Spleen (tissue), 7 donors: ENCODE measurements at regions not wholly inside any gene's neighbourhood (a gene's known extent, or its start where the extent isn't known, plus 50 kb on each side); places are given as distances from the start of the nearest gene placed in this dataset.

ENCODE experiments used
- CTCF ChIP-seq, 11 experiments: fragments of 200-600 bp in 7 of 11; fragments of 450-650 bp in 4 of 11; sonication (generic) in 4 of 11; IDR thresholded peaks in 8 of 11; conservative IDR thresholded peaks in 3 of 11; 1 replicate in 7 of 11; 2 replicates in 4 of 11; pipeline versions ENCODE4 v1.4.0 to v1.8.0; 2016 to 2021; ENCODE audit warnings: antibody characterized with exemption in 11 of 11, inconsistent platforms in 4 of 11, mild to moderate bottlenecking in 1 of 11
- POLR2A ChIP-seq, 3 donors: fragments of 450-650 bp; IDR thresholded peaks; one replicate each; pipeline ENCODE4 v1.5.1; 2017; ENCODE audit warnings: antibody characterized with exemption in 3 of 3, mild to moderate bottlenecking in 1 of 3
- donor health status: DM: no; HTN: no; CAD: no; lungs with moderate emphysema.
- donor health status: DM: no; HTN: no; CAD: no.
- donor health status: DM: no; HTN: no; CAD: no.

DNA sequence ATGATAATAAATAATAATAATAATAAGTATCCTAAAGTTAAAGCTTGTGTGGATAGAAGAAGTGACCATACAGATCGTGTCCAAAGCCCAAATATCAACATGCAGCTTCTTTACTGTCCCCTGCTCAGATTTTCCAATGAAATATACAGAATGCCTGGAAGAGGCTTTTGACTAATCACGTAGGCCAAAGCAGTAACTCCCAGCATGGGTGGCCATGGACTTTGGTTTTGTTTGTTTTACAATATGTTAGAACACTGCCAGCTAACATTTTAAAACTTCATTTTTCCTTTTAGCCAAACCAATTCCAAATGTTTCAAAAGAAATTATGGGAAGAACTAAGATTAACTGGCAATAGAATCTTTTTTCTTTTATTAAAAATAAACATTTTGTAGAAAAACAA lies 400.0 kb upstream of the FLRT2 start:
- no peak for TF ChIP-seq CTCF (IDR thresholded peaks at IDR 0.05 in 8 of 11, conservative IDR thresholded peaks at IDR 0.05 in 3 of 11)
- no peak for TF ChIP-seq POLR2A (IDR thresholded peaks at IDR 0.05)
